ENCODE measurements at regions not wholly inside any gene's neighbourhood (a gene's known extent, or its start where the extent isn't known, plus 50 kb on each side); places are given as distances from the start of the nearest gene placed in this dataset.

DNA sequence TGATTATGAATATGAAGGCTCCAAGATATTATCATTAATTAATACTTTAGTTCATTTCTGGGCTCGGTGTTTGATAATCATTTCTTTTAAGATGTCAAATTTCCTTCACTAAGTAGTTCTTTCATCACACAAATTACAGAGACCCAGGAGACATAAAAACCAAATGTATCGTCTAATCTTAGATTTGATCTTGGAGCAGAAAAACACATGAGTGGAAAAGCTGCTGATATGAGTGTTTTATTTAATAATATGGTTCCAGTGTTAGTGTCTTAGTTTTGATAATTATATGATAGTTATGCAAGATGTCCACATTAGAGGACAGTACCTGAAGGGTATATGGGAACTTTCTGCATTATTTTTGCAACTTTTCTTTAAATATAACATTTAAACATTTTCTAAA, 494.5 kb upstream of the RAG2 start:
- no peak for DNase-seq

DNA sequence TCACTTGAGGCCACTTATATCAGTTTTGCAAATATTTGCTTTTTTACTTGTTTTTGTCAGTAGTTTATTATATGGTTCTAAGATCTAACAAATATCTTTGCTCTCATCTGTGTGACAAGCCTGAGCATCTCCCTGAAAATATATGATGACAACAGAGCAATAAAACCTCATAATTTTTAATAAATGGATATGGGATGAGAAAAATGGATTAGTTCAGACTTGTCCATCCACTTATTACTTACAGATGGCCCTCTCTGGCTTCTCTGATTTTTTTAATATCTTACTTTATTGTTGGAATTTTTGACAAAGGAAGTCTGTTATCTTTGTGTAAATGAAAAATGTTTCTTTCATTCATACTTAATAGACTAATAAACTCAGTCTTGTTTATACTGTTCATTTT, 491.4 kb upstream of the RAG2 start:
- no peak for DNase-seq

DNA sequence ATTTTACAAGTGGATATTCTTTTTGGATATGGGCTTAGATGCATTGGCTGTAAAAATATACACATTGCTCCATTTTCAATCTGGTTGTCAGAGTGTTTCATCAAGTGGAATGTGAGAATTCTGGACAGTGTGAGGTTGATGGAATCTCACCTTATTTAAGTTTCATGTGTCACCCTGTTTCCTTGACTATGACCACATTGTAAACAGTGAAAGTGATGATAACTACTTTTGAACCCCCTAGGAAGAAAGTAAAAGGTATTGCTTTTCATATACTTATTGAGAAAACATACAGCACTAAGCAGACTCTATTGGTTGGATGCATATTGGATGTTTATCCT, 490.5 kb upstream of the RAG2 start:
- DNase-seq: no peak

DNA sequence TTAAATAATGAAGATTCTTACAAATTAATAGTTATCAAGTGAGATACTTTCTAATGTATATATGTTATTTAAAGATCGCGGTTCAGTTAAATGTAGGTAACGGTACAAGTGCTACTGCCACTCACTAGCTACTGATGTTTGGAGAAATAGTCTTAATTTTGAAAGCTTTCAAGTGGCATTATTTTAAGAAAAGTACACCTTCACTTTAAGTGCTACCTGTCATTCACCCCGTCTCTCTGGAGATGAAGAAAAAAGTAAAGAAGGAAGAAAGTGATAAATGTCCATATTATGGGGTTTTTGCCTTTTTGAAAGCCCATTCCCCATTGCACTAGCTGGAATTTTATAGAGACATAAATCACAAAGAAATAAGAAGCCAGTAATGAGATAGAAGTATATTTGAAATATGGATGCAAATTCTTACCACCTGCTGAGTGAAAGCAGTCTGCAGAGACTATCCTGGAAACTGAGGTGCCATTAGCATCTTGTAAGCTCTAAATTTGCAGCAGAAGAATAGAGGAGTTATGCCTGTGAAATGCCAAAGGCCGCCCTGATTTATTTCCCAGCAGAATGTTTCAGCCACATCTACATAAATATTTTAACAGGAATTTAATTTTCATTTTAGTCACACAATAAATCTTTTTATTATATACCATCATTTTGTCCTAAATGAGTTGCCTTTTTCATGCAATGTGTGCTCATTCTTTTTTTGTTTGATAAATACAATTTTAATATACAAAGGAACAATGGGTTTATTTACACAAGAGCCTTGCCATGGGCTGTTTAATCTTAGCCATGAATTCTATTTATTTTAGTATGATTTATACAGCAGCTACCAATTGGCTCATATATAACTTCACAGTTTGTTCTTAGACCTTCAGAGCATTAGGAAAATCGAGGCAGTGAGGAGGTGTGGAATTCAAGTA, 489.9 kb upstream of the RAG2 start:
- DNase-seq: no peak

DNA sequence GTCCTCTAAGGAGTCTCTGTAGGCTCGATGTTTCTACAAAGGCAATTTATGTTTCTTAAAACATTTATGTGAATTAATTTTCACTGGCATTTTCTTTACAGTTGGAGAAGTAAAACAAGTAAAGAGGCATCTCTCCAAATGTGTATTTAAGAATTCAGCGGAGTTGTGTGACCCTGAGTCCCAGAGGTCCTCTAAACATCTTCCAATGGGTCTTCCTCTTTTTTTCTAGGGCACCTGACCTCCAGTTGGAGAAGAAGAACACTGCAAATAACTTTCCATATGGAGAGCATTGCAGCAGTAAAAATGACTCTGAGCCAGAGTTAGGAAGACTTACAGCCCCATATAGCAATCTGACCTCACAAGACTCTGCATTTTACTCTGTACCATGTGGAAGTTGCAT, 480.5 kb upstream of the RAG2 start:
- no peak for DNase-seq

DNA sequence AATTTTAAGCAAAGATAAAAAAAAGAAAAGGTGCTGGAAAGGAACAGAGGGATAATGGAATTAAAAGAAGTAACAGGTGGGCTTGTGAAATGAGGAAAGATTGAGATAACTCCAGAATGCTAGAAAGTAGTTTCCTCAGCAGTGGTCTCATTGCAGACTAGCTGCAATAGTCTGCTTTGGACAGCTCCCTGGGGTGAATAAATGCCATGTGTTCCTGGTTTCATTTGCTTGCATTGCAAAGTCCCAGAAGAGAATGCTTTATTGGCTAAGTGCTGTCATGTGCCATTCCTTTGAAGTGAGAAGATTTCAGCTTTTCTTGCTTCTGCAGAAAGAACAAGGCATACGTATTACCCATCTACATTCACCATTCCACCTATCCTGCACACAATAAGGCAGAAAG, 478.8 kb upstream of the RAG2 start:
- DNase-seq: no peak

DNA sequence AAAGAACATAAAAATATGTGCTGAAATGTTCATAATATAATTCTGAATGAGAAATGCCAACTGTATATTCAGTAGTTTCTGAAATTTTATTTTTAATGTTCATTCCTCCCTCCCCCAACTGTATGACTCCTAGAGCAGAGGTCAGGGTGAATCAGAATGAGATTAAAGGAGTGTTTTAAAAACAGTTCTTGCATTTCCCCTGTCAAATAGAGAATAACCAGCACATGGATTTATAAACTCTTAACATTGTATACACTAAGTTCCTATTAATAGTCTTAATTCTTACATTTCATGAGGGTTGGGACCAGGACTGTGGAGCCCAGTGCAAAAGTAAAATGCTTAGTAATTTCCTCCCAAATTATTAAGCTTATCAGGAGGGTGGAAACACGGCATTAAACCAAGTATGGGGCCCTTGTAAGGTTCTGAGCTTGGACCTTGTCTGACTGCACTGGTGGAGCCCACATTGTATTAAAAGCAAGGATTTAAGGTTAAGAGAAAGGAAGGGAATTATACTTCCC, 474.6 kb upstream of the RAG2 start:
- DNase-seq: no peak

DNA sequence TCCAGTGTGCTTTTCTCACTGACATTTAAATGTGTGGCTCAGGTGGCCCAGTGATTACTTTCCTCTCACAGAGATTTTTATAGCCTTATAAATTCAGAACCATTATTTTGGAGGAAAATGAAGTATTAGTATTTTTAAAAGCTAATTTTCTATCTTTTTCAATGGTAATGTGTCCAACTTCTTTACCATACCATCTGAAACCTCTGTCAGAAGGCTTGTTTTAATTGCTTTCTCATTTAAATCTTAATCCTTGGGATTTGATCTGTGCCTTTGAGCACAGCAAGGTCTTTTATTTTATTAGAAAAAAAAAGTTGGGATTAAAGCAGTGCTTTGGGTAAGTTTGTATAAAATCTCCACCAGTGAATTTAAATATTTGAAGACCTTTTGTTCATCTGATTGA, 452.3 kb upstream of the RAG2 start:
- DNase-seq: no peak

DNA sequence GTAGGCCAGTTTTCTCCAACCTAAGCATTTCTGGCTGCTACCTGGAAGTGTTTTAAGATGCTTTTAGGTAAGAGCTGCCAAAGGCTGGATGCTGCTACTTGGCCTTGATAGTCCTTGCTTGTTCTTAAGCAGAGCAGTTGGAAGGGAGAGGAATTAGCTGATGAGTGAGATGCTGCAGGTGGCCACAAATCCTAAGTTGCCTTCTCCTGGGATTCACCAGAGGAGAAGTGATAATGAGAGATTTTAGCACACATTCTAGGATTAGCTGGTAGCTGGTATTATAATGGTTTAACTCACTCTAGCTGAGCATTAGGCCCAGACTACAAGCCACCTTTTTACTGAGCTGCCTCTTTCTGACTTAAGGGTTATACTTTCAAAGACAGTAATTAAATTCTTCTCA, 442.9 kb upstream of the RAG2 start:
- no peak for DNase-seq

DNA sequence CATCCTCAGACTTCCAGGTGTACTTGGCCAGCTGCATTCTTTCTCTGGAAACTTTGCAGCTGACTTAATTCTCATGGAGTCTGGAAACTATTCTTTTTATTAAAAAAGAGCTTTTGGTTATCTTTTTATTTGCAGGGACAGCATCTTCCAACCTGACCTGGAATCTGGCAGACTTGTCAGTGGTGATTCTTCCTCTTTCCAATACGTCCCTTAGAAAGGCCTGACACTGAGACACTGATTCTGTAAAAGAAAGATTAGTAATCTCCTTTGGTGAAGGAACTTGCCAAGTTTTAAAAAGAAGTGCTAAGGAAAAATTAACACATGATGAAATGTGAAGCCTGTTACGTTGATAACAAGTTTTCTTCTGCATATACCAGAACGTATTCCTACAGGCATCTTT, 440.9 kb upstream of the RAG2 start:
- DNase-seq: no peak

DNA sequence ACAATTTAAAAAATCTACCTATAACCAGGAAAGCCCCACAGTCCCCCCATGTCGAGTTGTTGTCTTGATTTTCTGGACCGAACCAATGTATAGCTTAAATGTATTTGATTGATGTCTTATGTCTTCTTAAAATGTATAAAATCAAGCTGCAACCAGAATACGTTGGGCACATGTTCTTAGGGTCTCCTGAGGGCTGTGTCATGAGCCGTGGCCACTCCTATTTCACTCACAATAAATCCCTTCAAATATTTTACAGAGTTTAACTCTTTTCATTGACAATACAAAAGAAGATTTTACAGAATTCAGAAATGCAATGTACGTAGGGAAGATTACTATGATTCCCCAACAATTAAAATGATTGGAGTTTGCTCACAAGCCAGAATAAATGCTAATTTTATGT, 428.7 kb upstream of the RAG2 start:
- no peak for DNase-seq

DNA sequence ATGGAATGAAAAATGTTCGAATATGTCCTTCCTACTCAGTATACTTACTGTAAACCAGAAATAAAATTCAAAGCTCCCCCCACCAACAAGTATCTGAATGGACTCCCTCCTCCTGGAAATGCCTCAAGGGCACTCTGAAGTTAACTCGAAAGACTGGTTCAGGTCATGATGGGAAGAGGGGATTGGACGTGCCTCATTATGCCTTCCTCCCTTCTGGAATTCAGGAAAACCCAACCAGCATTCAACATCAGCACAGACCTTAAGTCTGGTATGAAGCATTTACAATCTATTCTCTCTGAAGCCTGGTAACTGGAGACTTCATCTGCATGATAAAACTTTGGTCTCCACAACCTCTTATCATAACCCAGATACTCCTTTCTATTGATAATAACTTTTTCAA, 428.3 kb upstream of the RAG2 start:
- DNase-seq: no peak

DNA sequence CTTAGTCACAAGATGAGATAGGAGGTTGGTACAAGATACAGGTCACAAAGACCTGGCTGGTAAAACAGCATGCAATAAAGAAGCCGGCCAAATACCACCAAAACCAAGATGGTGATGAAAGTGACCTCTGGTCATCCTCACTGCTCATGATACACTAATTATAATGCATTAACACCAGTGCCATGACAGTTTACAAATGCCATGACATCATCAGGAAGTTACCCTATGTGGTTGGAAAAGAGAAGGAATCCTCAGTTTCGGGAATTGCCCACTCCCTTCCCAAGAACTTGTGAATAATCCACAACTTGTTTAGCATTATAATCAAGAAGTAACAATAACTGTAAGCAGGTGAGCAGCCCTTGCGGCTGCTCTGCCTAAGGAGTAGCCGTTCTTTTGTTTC, 408.5 kb upstream of the RAG2 start:
- DNase-seq: no peak

DNA sequence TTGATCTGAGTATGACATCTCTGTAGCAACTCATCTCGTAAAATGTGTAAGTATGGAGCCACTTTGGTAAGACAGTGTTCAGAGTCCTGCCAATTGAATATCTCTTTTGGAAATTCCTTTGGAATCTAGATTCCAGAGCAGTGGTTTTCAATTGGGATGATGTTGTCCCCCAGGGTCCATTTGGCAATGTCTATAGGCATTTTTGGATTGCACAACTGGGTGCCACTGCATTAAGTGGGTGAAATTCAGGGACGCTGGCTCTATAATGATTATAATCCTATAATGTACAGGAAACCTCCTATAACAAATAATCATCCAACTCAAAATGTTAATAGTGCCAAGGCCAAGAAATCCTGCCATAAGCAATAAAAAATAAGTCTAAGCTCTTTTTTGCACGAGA, 404.8 kb upstream of the RAG2 start:
- DNase-seq: no peak

DNA sequence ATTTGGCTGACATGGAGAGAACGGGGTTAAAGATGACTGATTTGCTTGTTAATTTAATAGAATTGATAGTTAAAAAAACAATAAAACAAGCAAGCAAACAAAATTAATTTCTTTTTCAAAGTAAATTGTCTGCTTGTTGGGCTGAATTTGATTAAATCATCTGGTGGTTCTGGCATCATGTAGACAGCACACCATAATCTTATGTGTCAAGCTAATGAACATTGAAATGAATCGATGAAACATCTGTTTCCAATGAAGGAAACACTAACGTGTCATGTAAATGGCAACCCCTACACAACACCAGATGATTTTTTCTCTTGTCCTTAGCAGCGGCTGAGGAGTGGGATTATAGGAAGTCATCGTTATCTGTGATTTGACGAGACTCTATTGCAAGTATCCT, 399.6 kb upstream of the RAG2 start:
- no peak for DNase-seq

DNA sequence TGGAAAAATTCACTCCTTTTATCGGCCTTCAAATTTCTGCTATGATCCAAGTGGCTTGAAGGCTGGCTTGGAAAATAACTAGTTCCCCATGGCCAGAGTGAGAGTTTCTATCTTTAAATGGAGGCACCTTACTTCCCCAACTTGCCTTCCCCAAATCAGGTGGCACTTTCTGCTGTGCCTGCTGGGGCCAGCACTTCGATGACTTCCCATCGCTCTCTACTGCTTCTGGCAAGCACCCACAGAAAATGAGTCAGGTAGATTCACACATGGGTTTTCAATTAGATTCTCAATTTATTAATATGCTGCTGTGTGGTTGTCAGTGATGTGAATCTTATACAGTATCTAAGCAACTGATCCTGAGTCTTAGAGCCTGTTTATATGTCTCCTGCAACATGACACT, 398.8 kb upstream of the RAG2 start:
- no peak for DNase-seq

DNA sequence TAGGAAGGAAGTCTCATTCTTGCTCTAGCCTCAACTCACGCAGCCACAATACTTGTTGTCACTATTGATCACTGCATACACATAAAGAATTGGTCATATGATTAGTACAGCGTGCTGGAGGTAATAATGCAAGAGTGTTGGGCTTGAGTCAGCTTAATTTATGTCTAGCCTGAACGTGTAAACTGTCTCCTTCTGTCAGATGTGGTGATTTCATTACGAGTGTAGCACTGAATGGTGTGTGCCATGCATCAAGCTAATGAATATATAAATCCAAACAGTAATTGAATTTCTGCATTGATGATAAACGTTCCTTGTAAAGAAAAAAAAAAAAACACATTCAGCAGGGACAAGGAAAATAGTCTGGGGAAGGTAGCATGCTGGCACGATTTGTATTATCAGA, 396.2 kb upstream of the RAG2 start:
- DNase-seq: no peak

DNA sequence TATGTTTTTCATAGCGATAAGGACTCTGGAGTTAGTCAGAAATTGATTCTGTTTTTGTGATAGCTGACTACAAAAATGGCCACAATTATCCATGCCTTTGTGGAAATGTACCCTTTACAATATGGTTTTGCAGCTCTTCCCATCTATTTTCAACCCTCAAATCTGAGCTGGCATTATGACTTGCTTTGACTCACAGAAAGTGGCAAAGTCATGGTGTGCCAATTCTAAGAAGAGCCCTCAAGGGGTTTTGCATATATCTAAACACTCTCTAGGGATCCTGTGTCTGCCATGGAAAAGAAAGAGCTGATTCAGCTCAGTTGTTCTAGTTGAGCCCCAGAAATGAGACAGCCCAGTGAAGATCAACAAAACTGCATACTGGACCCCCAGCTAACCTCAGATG, 390.5 kb upstream of the RAG2 start:
- no peak for DNase-seq

DNA sequence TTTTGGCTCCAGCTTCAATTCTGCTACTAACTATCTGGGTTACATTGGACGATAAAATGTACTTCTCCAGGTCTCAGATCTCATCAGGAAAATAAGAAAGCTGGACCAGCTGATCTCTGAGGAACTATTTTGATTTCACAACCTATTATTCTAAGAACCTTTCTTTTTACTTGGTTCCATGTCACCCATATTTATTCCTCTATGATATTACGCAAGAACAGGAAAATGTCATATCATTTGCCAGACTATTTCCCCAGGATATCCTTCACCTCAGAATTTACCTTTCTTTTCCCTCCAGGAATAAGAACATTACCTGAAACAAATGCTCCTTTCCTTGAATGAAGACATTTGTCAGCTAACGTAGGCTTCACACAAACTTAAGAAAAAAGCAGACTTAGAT, 387.5 kb upstream of the RAG2 start:
- DNase-seq: no peak

DNA sequence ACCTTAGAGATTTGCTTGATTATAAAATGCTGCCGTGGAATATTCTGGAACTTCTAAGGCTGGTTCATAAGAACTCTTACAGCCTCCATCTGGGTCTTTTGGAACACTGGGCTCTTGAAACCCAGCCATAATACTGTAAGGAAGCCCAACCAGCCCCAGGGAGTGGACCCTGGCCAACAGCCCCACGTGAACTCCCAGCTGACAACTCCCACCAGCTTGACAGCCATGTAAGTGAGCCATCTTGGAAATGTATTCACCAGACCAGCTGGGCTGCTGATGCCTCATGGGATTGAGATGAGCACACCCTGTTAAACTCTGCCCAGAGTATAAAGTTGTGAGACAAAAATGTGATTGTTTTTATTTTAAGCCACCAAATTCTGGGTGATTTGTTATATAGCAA, 378.7 kb upstream of the RAG2 start:
- DNase-seq: no peak

DNA sequence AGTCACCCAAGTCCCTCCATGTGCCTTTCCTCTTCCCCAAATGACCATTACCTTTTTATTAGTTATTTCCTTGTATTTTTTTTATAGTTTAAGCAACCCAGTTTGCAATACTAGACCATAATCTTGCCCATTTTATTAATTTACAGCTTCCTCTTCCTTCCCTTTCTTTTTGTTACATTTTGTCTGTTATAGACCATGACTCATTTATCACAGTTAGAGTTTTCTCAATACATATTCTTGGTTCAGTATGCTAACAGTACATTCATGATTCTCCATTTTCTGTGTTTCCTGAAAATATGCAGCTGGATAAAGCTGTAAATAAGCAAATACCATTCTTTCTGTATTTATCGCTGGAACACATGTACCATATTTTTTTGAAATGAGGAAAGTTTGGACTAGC, 376.7 kb upstream of the RAG2 start:
- DNase-seq: no peak

DNA sequence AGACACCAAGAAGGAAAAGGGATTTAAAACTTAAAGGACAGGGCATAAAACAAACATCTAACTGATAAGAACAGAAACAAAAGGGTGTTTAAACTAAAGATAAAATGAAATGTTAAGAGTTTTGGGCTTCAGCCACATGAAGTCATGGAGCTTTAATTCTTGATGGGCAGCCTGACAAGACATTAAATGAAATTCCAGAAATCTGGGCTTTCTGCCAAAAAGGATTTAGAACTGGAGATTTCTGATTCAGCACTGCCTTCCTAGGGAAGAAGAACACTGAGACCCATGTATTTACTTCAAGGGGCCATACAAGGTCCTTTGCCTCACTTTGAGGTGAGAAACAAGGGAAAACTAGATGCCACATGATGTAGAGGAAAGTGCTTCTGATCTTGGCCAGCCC, 355.9 kb upstream of the RAG2 start:
- DNase-seq: no peak

DNA sequence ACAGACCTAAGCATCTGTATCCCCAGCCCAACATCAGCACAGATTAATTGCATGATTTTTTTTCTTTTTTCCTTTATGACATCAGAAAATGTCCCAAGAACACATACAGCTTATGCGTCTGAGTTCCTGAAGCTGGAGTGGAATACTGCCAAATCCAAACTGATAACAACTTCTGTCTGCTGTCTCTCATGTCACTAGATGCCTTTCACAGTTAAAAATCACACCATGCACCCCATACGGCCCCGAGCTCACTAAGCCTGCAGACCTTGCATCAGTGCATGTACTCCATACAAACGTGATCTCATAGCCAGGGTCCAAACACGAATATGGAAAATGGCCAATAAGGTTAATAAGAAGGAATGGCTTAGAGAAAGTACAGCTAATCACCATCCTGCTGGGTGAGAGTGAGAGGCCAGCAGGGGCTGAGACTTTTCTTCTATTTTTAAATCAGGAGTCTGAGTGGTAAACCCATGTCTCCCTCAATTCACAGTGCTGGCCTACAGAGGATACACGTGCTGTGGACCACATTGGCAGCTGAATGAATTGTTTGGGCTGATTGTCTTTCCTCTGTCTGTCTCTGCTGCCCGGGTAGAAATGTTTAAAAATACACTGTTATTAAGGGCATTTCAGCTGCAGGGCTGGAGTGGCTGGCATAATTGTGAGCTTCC, 350.6 kb upstream of the RAG2 start:
- no peak for DNase-seq

DNA sequence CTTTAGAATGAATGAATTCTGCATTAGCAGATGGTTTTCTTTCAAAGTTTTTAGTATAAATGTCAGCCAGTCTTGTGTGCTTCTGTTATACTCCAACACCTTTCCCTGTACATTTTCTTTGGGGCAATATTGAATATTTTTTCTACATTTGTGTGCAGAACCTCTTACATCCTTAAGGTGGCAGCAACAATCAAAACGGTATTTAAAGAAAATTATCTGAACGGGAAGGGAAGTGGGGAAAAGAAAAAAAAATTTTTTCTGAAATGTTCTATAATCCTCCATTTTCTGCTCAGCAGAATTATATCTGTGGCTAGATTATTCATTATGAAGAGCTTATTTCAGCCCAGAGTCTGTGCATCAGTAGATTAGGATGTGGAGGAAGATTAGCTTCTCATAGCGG, 347.3 kb upstream of the RAG2 start:
- DNase-seq: no peak

DNA sequence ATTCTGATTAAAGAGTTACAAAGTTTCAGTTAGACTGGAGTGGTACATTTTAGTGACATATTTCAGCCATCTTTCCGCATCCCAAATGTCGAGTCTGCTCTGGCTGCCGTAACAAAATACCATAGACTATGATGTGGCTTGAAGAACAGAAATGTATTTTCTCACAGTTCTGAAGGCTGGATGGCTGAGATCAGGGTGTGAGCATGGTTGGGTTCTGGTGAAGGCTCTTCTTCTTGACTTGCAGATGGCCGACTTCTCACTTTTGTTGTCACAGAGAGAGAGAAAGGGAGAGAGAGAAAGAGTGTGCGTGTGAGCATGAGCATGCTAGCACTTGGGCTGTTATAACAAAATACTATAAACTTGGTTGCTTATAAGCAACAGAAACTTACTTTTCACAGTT, 335.4 kb upstream of the RAG2 start:
- DNase-seq: no peak
